HG03432 (cell line): ENCODE measurements at regions not wholly inside any gene's neighbourhood (a gene's known extent, or its start where the extent isn't known, plus 50 kb on each side); places are given as distances from the start of the nearest gene placed in this dataset.

Experiments
- ATAC-seq: cut with Tn5 transposase; IDR thresholded peaks from one replicate; pipeline ENCODE4 v1.9.1; 2021; ENCODE audit warnings: mild to moderate bottlenecking, moderate library complexity; ENCODE audit not compliant: unreplicated experiment

DNA sequence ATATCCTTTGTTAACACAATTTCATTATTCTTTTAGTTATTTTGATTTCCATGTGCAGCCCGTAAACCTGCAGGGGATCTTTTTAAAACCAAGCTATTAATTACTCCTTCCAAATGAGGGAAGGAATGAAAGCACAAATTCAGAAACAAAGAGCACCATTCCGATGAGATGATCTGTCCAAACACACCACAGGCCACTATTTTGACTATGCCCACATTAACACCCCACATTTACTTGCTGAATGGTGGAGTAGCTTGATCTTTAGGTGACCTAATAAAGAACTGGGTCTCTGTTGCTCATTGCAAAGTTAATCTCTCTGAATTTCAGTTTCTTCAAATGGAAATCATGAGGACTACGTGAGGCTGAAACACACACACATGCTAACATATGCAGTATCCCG lies 218.0 kb downstream of the IRS1 start:
- no peak for ATAC-seq

- ATAC-seq = no peak
Observed at GRCh38 chr2:226581004-226581403, 218.6 kb downstream of the IRS1 start.

DNA sequence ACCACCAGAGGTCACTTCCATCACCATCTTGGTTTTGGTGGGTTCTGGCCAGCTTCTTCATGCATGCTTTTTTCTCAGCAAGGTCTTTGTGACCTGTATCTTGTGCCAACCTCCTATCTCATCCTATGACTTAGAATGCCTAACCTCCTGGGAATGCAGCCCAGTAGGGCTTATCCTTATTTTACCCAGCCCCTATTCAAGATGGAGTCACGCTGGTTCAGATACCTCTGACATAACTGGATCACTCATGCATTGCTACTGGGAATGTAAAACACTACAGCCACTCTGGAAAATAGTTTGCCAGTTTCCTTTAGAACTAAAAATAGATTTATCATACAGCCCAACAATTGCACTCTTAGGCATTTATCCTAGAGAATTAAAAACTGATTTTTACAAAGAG lies 219.2 kb downstream of the IRS1 start:
- no peak for ATAC-seq

DNA sequence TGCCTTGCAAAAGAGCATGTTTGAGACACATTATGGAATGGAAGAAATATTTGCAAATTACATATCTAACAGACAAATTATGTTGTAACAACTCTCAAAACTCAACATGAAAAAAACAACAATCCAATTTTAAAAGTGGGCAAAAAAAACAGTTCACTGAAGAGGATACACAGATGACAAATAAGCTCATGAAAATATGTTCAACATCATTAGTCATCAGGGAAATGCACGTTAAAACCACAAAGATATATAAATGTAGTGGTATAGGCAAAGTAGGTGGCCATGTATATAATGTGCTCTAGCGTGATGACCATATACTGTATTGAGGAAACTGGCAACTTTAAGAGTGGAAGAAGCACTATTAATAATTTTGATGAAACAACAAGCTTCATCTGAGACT lies 220.1 kb downstream of the IRS1 start:
- ATAC-seq = no peak

DNA sequence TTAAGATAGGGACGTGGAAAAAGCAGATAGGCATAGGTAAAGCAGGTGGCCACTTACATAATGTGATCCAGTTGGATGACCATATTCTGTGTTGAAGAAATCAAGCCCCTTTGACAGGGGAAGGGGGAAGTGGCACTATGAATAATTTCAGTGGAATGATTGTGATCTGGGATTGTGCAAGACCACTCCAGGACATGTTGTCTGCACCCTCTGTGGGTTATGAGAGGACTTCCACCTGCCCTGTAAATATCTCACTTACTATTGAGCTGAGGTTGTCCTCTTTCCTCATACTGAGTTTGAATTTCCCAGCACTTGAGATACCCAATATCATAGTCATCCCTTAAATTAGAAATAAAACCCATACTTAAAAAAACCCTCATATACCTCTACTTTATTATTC lies 220.7 kb downstream of the IRS1 start:
- ATAC-seq = no peak

GRCh38 chr2:226578373-226578772 lies 221.2 kb downstream of the IRS1 start:
- ATAC-seq = no peak

DNA sequence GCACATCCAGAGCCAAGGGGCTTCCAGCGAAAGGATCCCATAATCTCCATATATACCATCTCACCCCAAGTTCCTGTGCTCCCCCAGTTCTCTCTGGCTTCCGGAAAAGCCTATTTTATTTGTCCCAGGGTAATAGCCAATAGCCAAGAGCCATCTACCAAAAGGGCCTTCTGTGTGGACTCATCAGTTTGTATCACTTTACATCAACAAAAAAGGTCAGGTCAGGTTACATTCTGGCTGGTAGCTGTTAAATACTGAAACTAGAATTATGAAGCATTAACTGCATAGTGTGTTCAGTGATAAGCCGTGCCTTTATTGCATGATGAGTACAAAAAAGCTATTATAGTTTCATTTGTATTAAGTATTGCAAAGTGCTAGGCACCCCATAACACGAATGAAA lies 223.7 kb downstream of the IRS1 start:
- no peak for ATAC-seq

- no peak for ATAC-seq
Observed at GRCh38 chr2:226573158-226573557, 226.5 kb downstream of the IRS1 start.

DNA sequence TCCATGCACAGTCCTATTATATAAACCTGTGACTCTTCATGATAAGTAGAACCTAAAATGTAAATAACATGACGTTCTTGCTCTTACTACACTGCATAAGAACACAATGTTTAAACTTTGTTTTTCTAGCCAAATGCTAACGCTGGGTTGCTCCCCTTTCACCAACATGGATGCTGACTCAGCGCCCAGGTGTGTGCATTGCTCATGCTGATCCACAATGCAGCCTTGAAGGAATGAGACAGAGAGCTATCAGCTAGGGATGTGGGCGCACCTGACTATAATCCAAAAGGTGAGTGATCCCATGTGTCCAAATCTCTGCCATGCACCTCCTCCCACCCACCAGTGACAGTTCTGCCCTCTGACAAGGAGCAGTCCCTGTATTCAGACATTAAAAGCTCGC lies 235.0 kb downstream of the IRS1 start:
- no peak for ATAC-seq

DNA sequence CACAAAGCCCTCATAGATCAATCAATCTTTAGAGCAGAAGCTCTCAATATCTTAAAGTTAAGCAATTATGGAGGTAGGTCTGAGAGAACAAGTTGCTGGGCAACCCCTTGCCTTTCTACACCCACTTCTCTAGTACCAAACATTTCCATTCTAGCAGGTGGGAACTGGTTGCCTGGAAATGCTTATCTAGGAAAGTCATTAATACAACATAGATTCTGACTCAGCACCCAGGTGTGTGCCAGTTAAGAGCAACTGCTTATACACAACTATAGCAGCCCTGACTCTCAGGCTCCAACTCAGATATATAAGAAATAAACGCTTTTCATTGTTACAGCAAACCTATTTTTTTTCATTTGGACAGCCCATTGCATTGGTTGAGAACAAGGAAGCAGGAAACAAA lies 237.7 kb downstream of the IRS1 start:
- no peak for ATAC-seq

GRCh38 chr2:226560325-226560724 lies 239.3 kb downstream of the IRS1 start:
- ATAC-seq = no peak

DNA sequence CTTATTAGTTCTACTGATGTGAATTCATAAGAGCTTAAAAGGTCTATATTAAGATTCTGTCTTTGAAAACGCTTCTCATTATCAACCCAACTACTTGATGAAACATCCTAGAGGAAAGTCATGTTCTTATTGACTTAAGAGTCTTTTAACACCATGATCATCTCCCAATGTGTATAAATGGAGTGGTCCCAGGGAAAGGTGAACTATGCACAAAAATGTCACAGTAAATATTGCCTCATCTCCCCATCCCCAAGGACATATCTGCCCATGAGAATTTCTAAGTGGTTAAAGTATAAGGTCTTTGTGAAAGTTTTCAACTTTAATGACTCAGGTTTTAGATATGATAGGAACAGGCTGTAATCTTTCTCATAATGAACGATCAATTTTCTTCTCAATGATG lies 240.1 kb downstream of the IRS1 start:
- no peak for ATAC-seq

DNA sequence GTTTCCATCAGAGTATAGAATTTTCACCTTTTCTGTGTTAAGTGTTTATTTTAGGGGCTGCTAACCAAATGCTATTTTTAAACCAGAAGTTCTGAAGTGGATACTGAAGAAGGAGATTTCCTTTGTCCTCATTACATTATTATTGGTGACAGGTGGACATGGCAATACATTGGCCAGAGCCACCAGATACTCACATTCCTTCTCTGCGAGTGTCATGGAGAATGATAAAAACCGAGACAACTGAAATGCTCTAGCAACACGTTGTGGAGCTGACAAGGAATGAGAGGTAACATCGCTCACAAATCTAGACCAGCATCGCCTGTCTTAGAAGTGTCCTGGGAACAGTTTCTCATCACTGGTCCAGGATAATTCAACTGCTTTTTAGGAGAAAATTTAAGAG lies 241.2 kb downstream of the IRS1 start:
- ATAC-seq = no peak

DNA sequence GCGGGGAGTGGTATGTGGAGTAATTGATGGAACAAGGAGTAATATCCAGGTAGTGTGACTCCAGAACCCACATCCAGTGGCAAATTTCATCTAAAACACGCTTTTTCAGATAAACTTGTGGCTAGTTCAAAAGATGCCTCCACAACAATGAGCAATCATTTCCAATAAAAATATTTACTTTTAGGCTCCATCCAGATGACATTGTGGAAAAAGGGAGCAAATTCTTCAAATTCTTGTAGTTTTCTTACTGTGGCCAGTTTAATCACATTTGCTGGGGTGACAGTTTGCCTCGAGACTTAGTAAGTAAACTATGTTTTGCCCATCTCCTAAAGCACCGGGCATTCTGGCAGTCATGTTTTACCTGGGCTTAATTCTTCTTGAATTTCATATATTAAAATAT lies 243.6 kb downstream of the IRS1 start:
- no peak for ATAC-seq

GRCh38 chr2:226554701-226555100 lies 244.9 kb downstream of the IRS1 start:
- ATAC-seq = no peak

DNA sequence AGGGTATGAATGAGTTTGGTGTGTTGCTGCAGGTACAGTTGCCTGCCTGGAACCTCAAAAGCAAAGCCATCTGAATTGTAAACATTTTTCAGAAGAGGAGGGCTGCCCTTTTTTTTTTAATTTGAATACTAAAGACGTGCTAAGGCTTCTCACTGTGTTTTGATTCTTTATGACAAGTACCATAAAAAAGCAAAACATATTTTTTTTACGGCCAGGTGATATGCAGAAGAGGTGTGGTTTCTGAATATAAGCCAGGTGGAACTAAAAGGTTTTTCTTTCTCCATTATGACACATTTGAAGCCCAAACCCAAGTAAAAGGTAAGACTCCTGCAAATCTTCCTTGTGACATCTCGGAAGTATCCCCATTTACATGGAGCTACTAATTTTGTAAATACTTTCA lies 246.3 kb downstream of the IRS1 start:
- ATAC-seq = no peak

GRCh38 chr2:226552571-226553285 lies 246.9 kb downstream of the IRS1 start:
- no peak for ATAC-seq

GRCh38 chr2:226551522-226552250 lies 247.9 kb downstream of the IRS1 start:
- no peak for ATAC-seq

- no peak for ATAC-seq
Observed at GRCh38 chr2:226550801-226551200, 248.8 kb downstream of the IRS1 start.

- ATAC-seq = no peak
Observed at GRCh38 chr2:226548732-226549131, 250.9 kb downstream of the IRS1 start.

DNA sequence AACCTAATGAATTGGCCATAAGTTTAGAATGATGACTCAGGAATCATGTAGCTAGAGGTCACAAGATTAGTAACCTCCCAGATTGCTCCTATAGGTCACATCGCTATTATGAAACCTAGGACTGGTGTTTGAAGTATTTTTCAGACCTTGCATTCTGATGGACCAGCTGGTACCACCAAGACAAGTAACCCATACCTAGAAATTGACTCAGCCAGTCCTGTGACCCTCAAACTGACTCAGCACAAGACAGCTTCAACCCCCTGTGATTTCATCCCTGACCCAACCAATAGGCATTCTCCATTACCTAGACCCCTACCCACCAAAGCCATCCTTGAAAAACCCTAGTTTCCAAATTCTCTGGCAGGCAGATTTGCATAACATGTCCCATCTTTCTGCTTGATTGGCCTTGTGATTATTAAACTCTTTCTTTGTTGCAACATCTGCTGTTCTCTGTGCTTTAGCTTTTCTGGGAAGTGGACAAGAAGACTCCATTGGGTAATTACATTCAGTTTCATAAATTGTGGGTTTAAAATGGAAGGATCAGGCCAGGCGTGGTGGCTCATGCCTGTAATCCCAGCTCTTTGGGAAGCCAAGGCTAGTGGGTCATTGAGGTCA lies 254.9 kb downstream of the IRS1 start:
- no peak for ATAC-seq
